ENCODE measurements at regions not wholly inside any gene's neighbourhood (a gene's known extent, or its start where the extent isn't known, plus 50 kb on each side); places are given as distances from the start of the nearest gene placed in this dataset.

DNA sequence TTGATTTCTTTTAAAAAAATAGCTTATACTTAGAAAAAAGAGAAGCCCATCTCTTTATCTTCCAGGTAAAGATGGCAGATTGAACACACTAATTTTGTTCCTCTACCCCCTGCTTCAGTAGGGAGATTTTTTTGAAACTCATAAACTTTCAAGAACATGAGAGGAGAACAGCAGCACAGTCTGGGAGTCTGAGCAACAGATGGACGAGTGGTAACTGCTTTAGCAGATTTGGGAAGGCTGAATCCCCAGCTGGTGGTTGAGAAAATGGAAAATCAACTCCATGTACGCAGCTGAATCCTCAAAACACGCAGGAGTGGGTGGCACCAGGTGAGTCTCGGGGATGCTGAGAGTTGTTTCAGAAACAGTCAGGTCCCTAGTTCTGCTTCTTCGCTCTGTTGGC, 114.6 kb upstream of the CTBP2 start:
- TF ChIP-seq, protein P1, sequence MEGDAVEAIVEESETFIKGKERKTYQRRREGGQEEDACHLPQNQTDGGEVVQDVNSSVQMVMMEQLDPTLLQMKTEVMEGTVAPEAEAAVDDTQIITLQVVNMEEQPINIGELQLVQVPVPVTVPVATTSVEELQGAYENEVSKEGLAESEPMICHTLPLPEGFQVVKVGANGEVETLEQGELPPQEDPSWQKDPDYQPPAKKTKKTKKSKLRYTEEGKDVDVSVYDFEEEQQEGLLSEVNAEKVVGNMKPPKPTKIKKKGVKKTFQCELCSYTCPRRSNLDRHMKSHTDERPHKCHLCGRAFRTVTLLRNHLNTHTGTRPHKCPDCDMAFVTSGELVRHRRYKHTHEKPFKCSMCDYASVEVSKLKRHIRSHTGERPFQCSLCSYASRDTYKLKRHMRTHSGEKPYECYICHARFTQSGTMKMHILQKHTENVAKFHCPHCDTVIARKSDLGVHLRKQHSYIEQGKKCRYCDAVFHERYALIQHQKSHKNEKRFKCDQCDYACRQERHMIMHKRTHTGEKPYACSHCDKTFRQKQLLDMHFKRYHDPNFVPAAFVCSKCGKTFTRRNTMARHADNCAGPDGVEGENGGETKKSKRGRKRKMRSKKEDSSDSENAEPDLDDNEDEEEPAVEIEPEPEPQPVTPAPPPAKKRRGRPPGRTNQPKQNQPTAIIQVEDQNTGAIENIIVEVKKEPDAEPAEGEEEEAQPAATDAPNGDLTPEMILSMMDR (IDR thresholded peaks at IDR 0.05; ENCODE audit: control insufficient read depth, extremely low read depth, insufficient read depth), result no peak
- no peak overlapping the region for H3K4me3 ChIP-seq (ENCODE audit: low read depth, low read length)
- no peak for DNase-seq (ENCODE audit: low read depth)

DNA sequence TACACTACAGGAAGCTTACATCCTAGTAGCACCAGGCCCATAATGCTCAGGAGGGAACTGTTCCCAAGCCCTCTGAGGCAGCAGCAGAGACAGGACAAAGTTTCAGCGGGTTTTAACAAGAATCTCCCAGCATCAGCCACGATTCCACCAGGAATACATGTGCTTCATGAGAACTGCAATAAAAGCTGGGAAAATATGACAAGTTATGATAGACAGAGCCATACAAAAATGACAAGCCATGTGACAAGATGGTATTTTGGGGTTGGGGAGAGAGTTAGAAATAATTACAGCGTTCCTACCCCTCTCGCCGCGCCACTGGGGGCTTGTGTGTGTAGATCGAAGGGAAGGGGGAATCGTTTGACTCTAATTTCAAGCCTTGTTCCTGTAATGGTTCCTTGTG, 112.7 kb upstream of the CTBP2 start:
- TF ChIP-seq, protein P1 (IDR thresholded peaks at IDR 0.05; ENCODE audit: control insufficient read depth, extremely low read depth, insufficient read depth), result no peak
- no peak for DNase-seq (ENCODE audit: low read depth)
- no peak overlapping the region for H3K4me3 ChIP-seq (ENCODE audit: low read depth, low read length)

DNA sequence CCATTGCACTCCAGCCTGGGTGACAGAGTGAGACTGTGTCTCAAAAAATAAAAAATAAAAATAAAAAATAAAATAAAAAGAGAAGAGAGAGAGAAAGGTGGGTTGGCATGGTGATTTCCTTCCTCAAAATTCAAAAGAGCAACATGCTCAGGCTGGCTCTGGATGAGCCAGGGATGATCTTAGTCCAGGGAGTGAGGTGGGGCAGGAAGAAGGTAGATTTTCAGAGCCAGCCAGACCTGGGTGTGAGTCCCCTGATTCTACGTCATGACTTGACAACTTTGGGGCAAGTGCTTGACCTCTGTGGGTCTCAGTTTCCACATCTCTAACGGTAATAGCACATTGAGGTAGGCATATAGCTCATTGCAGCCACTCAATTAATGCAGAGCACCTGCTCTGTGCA, 109.4 kb upstream of the CTBP2 start:
- no peak for DNase-seq (ENCODE audit: low read depth)
- no peak overlapping the region for H3K4me3 ChIP-seq (ENCODE audit: low read depth, low read length)
- TF ChIP-seq, protein P1 (IDR thresholded peaks at IDR 0.05; ENCODE audit: control insufficient read depth, extremely low read depth, insufficient read depth), result no peak

DNA sequence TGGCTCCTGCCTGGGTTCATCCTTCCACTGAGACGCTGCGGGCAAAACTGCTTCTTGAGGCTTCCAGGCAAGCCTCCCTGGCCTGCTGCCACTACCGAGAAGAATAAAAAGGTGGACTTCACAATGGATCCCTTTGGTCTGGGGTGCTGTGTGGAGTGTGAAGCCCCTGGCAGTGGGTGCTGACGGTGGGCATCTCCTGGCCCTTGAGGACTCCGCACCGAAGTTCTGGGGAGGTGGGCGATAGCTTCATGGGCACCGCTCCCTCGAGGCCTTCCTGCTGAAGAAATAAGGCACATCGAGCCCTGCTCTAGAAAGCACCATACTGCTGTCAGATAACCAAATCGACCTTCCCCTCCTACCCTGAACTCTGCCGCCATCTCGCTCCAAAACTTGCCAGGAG, 106.6 kb upstream of the CTBP2 start:
- DNase-seq (ENCODE audit: low read depth), result no peak
- TF ChIP-seq, protein P1 (IDR thresholded peaks at IDR 0.05; ENCODE audit: control insufficient read depth, extremely low read depth, insufficient read depth), result no peak

DNA sequence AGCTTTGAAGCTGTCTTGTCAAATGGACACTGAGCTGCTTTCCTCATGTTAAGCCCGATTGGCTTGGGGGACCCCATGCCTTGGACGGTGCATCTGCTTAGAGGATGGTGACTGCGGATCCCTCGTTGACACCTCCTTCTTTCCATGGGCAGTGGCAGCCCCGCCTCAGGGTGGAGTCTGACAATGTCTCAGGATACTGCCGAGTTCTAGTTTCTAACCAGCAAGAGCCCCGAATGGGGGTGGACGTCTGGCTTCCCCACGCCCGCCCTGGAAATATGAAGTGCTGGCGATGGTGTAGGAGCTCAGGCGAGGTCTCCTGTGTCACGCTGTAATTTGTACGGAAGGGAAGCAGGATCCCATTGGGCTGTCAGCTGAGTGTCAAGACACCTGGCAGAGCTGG, 106.2 kb upstream of the CTBP2 start:
- TF ChIP-seq, protein P1 (IDR thresholded peaks at IDR 0.05; ENCODE audit: control insufficient read depth, extremely low read depth, insufficient read depth), result no peak
- DNase-seq (ENCODE audit: low read depth), result no peak
- H3K4me3 ChIP-seq (ENCODE audit: low read depth, low read length), result no peak overlapping the region

More for the DNA sequence above, 106.6 kb upstream of the CTBP2 start:
- no peak overlapping the region for H3K4me3 ChIP-seq (ENCODE audit: low read depth, low read length)

DNA sequence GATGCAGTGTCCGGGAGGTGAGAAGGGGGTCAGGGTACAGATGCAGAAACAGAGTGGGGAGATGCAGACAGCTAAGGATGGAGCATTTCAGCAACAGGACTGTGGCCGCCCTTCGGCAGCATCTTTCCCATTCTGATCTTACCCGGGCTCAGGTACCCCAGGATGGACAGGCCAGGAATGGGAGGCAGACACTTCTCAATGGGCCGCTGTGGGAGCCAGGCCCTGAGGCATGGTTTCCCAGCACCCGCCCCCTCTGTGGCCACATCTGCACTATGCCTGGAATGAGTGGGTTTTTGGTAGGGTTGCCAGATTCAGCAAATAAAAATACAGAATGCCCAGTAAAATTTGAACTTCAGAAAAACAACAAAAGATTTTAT, 105.2 kb upstream of the CTBP2 start:
- no peak overlapping the region for H3K4me3 ChIP-seq (ENCODE audit: low read depth, low read length)
- TF ChIP-seq, protein P1 (IDR thresholded peaks at IDR 0.05; ENCODE audit: control insufficient read depth, extremely low read depth, insufficient read depth), result no peak
- DNase-seq (ENCODE audit: low read depth), result no peak

DNA sequence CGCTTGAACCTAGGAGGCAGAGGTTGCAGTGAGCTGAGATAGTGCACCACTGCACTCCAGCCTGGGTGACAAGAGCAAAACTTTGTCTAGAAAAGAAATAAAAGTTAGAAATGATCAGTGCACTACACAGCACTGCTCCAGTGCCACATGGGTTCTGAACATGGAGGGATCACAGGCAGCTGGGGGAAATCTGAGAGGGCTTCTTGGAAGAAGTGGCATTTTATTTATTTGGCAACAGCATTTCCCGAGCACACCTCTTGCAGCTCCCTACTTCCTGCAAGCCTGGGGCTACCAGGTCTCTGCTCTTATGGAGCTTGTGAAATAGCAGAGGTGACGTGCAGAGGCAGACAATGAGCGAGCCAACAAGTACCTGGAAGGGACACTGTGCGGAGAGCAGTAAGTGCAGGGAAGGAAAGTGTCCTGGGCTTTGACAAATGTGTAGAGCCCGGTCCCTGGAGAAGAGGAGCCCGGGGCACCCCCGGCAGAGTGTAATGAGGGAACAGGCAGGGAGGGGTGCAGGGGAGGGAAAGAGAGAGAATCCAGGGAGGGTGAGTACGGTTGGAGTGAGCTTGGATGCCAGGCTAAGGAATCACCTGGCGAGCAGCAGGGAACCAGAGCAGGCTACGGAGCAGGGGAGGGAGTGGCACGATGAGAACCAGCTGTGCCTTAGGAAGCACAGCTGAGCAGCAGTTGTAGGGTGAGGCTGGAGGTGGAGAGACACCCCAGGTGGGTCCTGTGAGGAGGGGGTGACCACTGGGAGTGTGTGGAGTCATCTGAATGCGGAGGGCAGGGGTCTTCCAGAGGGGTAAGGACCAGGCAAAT, 104.6 kb upstream of the CTBP2 start:
- DNase-seq (ENCODE audit: low read depth), result no peak
- TF ChIP-seq, protein P1 (IDR thresholded peaks at IDR 0.05; ENCODE audit: control insufficient read depth, extremely low read depth, insufficient read depth), result no peak
- no peak overlapping the region for H3K4me3 ChIP-seq (ENCODE audit: low read depth, low read length)
